ENCODE measurements at regions not wholly inside any gene's neighbourhood (a gene's known extent, or its start where the extent isn't known, plus 50 kb on each side); places are given as distances from the start of the nearest gene placed in this dataset.

DNA sequence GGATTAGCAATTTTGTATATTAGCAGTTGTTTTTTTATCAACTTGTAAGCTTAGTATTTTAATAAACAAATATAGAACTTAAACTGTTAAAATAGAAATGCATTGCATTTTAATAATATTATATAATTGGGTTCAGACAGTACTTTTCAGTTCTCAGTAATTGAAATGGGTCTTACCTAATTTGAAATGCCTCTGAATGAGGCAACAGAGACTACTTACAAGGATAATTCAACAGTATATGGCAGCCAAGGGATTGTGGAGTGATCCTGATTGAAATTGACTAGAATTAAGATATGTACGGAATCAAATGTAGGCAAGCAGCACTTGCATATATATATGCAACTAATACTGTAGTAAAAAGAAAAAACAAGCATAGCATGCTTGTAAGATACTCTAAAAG lies 1503.9 kb upstream of the MIR17HG start:
- Mint-ChIP-seq H3K4me1 (no peaks in the 10 kb centered on the region), H3K4me3 (no peak overlapping the region), H3K9me3 (no peaks in the 10 kb centered on the region), H3K36me3 (no peaks in the 10 kb centered on the region), H3K27me3 (ENCODE audit: low read depth) (no peaks in the 10 kb centered on the region), H3K27ac (no peak overlapping the region)
- DNase-seq (ENCODE audit: low spot score) (no peak), ATAC-seq (no peak)
- TF ChIP-seq, protein P1, sequence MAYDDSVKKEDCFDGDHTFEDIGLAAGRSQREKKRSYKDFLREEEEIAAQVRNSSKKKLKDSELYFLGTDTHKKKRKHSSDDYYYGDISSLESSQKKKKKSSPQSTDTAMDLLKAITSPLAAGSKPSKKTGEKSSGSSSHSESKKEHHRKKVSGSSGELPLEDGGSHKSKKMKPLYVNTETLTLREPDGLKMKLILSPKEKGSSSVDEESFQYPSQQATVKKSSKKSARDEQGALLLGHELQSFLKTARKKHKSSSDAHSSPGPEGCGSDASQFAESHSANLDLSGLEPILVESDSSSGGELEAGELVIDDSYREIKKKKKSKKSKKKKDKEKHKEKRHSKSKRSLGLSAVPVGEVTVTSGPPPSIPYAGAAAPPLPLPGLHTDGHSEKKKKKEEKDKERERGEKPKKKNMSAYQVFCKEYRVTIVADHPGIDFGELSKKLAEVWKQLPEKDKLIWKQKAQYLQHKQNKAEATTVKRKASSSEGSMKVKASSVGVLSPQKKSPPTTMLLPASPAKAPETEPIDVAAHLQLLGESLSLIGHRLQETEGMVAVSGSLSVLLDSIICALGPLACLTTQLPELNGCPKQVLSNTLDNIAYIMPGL (CRISPR knock-in tag; IDR thresholded peaks at IDR 0.05): no peak
- TF ChIP-seq, protein P2, sequence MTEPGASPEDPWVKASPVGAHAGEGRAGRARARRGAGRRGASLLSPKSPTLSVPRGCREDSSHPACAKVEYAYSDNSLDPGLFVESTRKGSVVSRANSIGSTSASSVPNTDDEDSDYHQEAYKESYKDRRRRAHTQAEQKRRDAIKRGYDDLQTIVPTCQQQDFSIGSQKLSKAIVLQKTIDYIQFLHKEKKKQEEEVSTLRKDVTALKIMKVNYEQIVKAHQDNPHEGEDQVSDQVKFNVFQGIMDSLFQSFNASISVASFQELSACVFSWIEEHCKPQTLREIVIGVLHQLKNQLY (CRISPR knock-in tag; IDR thresholded peaks at IDR 0.05): no peak
- TF ChIP-seq ZBTB21 (CRISPR knock-in tag; IDR thresholded peaks at IDR 0.05; ENCODE audit: borderline replicate concordance) (no peak), SMAD3 (CRISPR knock-in tag; IDR thresholded peaks at IDR 0.05; ENCODE audit: borderline replicate concordance) (no peak), PRRX2 (CRISPR knock-in tag; IDR thresholded peaks at IDR 0.05) (no peak), ZNF219 (CRISPR knock-in tag; IDR thresholded peaks at IDR 0.05; ENCODE audit: borderline replicate concordance) (no peak), ZNF263 (CRISPR knock-in tag; IDR thresholded peaks at IDR 0.05; ENCODE audit: low read depth) (no peak), RORB (CRISPR knock-in tag; IDR thresholded peaks at IDR 0.05) (no peak), NFYB (CRISPR knock-in tag; conservative IDR thresholded peaks at IDR 0.05; ENCODE audit: low read depth) (no peak), JUN (CRISPR knock-in tag; IDR thresholded peaks at IDR 0.05) (no peak), SOX15 (CRISPR knock-in tag; IDR thresholded peaks at IDR 0.05) (no peak), CBFB (CRISPR knock-in tag; IDR thresholded peaks at IDR 0.05; ENCODE audit: low read depth) (no peak), MXD4 (CRISPR knock-in tag; IDR thresholded peaks at IDR 0.05; ENCODE audit: borderline replicate concordance) (no peak)
- TF ChIP-seq, protein P3, sequence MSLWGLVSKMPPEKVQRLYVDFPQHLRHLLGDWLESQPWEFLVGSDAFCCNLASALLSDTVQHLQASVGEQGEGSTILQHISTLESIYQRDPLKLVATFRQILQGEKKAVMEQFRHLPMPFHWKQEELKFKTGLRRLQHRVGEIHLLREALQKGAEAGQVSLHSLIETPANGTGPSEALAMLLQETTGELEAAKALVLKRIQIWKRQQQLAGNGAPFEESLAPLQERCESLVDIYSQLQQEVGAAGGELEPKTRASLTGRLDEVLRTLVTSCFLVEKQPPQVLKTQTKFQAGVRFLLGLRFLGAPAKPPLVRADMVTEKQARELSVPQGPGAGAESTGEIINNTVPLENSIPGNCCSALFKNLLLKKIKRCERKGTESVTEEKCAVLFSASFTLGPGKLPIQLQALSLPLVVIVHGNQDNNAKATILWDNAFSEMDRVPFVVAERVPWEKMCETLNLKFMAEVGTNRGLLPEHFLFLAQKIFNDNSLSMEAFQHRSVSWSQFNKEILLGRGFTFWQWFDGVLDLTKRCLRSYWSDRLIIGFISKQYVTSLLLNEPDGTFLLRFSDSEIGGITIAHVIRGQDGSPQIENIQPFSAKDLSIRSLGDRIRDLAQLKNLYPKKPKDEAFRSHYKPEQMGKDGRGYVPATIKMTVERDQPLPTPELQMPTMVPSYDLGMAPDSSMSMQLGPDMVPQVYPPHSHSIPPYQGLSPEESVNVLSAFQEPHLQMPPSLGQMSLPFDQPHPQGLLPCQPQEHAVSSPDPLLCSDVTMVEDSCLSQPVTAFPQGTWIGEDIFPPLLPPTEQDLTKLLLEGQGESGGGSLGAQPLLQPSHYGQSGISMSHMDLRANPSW (CRISPR knock-in tag; conservative IDR thresholded peaks at IDR 0.05; ENCODE audit: low read depth): no peak
- ChIA-PET CTCF (no interaction called here), POLR2A (no interaction called here)

DNA sequence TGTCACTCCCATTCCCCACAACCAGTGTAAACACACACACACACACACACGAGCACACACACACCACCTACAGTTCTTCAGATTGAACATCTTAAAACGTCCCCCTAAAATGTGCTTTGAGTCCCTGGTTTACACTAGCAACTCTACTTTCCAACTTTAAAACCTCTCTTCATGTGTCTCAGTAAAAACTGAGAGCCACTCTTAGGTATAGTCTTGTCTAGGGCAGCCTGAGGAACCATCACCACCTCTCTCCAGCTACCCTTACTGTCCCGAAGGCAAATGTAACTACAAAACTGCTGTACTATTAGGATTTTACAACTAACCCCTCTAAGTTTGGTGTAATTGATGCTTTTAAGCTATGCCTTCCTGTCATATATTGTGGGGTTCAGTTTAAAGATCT lies 1501.6 kb upstream of the MIR17HG start:
- CTCF ChIA-PET: no interaction called here
- POLR2A ChIA-PET: no interaction called here
- TF ChIP-seq JAZF1 (CRISPR knock-in tag; IDR thresholded peaks at IDR 0.05): no peak
- TF ChIP-seq, protein P4, sequence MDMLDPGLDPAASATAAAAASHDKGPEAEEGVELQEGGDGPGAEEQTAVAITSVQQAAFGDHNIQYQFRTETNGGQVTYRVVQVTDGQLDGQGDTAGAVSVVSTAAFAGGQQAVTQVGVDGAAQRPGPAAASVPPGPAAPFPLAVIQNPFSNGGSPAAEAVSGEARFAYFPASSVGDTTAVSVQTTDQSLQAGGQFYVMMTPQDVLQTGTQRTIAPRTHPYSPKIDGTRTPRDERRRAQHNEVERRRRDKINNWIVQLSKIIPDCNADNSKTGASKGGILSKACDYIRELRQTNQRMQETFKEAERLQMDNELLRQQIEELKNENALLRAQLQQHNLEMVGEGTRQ (CRISPR knock-in tag; IDR thresholded peaks at IDR 0.05): no peak
- TF ChIP-seq, protein P5, sequence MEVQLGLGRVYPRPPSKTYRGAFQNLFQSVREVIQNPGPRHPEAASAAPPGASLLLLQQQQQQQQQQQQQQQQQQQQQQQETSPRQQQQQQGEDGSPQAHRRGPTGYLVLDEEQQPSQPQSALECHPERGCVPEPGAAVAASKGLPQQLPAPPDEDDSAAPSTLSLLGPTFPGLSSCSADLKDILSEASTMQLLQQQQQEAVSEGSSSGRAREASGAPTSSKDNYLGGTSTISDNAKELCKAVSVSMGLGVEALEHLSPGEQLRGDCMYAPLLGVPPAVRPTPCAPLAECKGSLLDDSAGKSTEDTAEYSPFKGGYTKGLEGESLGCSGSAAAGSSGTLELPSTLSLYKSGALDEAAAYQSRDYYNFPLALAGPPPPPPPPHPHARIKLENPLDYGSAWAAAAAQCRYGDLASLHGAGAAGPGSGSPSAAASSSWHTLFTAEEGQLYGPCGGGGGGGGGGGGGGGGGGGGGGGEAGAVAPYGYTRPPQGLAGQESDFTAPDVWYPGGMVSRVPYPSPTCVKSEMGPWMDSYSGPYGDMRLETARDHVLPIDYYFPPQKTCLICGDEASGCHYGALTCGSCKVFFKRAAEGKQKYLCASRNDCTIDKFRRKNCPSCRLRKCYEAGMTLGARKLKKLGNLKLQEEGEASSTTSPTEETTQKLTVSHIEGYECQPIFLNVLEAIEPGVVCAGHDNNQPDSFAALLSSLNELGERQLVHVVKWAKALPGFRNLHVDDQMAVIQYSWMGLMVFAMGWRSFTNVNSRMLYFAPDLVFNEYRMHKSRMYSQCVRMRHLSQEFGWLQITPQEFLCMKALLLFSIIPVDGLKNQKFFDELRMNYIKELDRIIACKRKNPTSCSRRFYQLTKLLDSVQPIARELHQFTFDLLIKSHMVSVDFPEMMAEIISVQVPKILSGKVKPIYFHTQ (CRISPR knock-in tag; IDR thresholded peaks at IDR 0.05): no peak
- TF ChIP-seq, protein P6, sequence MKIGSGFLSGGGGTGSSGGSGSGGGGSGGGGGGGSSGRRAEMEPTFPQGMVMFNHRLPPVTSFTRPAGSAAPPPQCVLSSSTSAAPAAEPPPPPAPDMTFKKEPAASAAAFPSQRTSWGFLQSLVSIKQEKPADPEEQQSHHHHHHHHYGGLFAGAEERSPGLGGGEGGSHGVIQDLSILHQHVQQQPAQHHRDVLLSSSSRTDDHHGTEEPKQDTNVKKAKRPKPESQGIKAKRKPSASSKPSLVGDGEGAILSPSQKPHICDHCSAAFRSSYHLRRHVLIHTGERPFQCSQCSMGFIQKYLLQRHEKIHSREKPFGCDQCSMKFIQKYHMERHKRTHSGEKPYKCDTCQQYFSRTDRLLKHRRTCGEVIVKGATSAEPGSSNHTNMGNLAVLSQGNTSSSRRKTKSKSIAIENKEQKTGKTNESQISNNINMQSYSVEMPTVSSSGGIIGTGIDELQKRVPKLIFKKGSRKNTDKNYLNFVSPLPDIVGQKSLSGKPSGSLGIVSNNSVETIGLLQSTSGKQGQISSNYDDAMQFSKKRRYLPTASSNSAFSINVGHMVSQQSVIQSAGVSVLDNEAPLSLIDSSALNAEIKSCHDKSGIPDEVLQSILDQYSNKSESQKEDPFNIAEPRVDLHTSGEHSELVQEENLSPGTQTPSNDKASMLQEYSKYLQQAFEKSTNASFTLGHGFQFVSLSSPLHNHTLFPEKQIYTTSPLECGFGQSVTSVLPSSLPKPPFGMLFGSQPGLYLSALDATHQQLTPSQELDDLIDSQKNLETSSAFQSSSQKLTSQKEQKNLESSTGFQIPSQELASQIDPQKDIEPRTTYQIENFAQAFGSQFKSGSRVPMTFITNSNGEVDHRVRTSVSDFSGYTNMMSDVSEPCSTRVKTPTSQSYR (CRISPR knock-in tag; IDR thresholded peaks at IDR 0.05): no peak
- DNase-seq (ENCODE audit: low spot score): no peak
- no peaks in the 10 kb centered on the region for H3K36me3 Mint-ChIP-seq
- no peaks in the 10 kb centered on the region for H3K9me3 Mint-ChIP-seq
- ATAC-seq: no peak
- H3K27ac Mint-ChIP-seq: no peak overlapping the region
- H3K4me1 Mint-ChIP-seq: no peaks in the 10 kb centered on the region
- no peaks in the 10 kb centered on the region for H3K27me3 Mint-ChIP-seq (ENCODE audit: low read depth)
- H3K4me3 Mint-ChIP-seq: no peak overlapping the region
